CD4-positive, alpha-beta T cell treated with Interleukin-10 for 1 hour (primary cell): ENCODE measurements at regions not wholly inside any gene's neighbourhood (a gene's known extent, or its start where the extent isn't known, plus 50 kb on each side); places are given as distances from the start of the nearest gene placed in this dataset.
"Not testable (repeated sequence)": the region's sequence is repeated elsewhere in the genome, so short reads cannot be mapped to it uniquely, and the experiment has no call there.

ENCODE experiments used
- DNase-seq: peaks from one replicate; pipeline ENCODE4 v3.0.0-alpha.2; 2020

DNA sequence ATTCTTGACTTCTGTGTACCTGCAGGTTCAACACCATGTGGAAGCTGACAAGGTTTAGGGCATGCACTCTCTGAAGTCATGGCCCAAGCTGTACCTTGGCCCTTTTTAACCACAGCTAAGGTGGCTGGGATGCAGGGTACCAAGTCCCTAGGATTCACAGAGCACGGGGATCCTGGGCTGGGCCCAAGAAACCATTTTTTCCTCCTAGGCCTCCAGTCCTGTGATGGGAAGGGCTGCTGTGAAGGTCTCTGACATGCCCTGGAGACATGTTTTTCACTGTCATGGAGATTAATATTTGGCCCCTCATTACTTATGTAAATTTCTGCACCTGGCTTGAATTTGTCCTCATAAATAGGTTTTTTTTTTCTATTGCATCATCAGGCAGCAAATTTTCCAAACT lies 937.5 kb upstream of the ROBO1 start:
- no peak for DNase-seq

DNA sequence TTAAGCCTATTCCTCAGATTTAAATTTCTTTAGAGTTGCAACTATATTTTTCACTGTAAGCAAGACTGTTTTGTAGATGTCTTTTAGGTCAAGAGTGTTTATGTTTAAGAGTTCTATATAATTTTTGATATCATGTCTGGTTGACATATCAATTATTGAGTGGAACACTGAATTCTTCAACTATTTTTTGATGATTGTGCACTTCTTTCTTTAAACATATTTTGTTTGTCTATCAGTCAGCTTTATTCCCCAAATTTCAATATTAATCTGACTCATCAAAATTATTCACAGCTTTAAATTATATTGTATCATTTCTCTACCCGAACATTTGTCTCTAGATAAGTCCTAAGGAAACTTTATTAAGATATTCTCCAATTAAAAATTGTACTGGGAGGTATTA lies 933.6 kb upstream of the ROBO1 start:
- DNase-seq = no peak

DNA sequence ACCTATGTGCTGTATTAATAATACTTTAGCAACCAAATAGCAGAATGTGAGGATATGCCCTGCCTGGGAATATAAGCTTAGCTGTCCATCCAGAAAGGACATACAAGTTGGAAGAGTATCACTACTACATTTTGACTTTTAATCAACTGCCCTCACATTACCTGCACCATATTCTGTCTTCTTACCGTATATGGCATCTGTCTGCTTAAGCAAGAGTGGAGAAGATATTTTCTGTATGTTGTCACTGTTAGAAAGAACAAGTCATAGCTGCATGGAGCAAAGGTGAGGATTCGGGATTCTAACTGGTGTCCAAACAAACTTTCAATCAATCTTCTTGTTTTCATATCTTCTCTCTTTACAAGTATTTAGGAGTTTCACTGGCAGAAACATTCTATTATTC lies 929.5 kb upstream of the ROBO1 start:
- no peak for DNase-seq

DNA sequence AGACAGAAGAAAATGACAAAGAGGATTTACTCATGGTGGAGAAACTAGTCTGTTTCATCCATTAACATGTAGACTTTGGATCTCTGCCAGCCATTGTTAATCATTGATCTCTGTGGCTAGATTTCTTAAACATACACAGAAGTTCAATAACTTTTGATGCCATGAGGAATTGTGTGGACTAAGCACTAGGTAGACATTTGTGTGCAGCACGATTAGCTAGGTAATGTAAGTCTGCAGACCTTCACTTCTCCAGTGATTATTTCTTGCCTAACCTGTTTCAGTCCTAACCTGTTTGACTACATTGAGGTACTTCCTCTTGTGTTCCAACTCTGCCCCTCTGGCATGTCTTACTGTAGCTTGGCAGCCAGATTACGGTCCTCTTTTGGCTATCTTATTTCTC lies 928.5 kb upstream of the ROBO1 start:
- no peak for DNase-seq

DNA sequence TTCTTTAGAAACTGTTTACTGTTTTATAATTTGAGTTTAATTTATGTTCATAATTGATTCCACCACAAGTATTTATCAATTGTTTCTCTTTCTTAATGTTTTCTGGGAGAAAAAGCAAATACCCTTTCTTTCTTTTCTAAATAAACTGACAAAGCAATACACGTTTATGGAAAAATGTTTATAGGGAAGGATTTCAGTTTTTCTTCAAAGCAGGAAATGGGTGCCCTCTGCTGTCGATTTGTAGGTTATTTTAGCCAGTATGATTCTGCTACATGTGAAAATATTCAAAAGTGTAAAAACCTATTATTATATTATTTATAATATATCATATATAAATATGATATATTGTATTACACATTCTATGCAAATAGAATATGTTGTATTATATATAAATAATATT lies 921.0 kb upstream of the ROBO1 start:
- DNase-seq = no peak

DNA sequence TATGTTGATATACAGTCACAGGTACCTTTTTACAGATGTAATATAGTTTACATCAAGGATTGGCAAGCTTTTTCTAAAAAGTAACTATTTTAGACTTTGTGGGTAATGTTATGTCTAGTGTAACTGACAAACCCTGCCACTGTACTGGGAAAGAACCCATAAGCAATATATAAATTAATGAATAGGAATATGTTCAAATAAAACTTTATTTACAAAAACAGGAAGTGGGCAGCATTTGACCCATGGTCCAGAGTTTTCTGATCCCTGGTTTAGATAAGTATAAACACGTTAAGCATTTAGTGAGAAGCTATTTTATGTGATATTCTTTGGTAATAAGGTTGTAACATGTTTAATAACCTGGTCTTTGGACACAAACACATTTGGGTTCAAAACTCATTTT lies 915.2 kb upstream of the ROBO1 start:
- DNase-seq = no peak

DNA sequence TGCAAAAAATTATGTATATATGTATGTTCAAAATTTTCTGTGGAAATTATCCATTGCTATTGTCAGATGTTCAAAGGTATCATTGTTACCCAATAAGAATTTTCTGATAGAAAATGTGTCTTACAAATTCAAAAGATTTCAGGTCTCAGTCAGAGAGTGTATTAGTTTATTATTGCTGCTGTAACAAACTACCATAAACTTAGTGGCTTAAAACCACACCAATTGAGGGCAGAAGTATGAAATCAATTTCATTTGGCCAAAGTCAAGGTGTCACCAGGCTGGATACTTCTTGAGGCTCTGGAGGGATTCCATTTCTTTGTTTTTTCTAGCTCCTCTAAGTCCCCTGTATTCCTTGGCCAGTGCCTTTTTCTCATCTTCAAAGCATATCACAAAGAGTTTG lies 914.4 kb upstream of the ROBO1 start:
- no peak for DNase-seq

DNA sequence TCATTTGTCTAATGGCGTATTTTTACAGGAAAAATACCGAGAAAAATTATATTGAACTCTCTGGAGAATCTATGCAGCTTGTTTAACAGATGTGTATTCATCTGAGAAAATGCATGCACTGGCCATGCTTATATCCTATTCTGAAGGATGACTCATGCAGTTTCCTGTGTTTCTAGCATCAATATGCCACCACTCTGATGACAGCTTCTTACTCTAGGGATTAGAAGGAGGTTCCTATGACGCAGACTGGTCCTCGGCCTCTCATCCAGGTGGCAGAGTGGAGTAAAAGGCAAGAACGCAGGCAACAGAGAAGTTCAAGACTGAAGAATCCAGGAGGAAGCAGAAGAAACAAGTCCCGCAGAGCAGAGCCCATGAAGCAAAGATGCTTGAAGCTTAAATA lies 910.0 kb upstream of the ROBO1 start:
- no peak for DNase-seq

DNA sequence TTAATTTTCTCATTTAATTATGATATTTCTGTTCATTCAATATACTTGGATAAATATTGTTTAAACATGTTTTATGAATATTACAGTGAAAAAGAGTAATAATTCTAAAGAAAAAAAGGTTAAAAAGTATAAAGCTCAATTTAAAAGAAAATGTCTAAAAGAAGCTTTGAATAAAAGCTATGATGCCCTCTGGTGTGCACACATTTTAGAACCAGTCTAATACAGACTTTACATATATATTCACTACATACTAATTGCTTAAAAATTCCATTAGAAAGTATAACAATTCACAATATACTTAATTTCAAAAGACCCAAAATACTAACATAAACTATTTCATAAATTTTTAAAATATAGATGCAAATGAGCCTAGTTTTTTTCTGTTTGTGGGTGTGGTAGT lies 909.1 kb upstream of the ROBO1 start:
- DNase-seq = no peak

DNA sequence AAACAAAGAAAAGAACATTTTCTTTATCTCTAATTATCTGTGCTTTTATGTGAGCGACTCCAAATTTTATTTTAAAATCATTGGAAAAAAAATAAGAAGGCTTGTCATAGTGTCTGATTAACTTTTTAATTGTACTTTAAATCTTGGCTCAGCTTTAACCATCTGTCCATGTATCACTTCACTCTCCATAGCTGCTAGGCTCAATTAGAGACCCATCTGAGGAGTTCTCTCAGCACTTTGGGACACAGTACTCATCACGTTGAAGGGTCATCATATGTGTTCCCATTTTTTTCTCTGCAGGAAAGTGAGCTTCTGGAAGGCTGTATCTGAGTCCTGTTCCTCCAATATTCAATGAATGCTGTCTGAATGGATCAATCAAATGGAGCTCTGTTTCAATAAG lies 908.5 kb upstream of the ROBO1 start:
- no peak for DNase-seq

DNA sequence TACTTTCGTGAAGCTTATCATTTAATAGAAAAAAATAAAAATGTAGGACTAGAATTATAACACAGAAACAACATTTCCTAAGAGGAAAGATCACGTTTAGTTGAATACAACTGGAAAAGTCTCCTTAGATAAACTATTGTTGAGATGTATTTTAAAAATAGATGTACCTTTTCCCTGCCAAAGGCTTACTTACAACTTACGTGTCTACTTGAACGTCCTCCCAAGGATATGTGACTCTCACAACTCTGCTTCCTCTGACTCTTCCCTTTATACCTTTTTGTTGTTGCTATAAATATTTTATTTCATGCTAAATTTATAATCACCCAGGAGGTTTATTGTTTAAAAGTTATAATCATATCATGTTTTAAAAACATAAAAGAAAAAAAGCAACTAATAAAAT lies 908.0 kb upstream of the ROBO1 start:
- DNase-seq = no peak

DNA sequence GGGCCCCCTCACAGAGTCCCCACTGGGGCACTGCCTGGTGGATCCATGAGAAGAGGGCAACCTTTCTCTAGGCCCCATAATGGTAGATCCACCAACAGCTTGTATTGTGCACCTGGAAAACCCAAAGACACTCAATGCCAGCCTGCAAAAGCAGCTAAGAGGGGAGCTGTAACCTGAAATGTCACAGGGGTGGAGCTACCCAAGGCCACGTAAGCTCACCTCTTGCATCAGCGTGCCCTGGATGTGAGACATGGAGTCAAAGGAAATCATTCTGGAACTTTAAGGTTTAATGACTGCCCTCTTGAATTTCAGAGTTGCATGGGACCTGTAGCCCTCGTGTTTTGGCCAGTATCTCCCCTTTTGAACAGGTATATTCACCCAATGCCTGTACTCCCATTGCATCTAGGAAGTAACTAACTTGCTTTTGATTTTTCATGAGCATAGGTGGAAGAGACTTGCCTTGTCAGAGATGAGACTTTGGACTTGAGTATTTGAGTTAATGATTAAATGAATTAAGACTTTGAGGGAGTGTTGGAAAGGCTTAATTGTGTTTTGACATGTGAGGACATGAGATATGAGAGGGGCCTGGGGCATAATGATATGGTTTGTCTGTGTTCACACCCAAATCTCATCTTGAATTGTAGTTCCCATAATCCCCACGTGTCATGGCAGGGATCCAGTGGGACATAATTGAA lies 900.9 kb upstream of the ROBO1 start:
- DNase-seq = no peak

DNA sequence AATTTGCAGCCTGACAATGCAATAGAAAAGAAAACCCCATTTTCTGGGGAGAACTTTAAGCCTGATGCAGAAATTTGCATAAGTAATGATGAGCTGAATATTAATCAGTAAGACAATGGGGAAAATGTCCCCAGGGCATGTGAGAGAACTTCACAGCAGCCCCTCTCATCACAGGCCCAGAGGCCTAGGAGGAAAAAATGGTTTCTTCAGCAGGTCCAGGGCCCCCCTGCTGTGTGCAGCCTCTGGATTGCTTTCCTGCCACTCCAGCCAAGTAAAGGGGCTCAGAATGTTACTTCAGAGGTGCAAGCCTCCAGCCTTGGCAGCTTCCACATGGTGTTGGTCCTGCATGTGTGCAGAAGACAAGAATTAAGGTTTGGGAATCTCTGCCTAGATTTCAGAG lies 900.3 kb upstream of the ROBO1 start:
- no peak for DNase-seq

DNA sequence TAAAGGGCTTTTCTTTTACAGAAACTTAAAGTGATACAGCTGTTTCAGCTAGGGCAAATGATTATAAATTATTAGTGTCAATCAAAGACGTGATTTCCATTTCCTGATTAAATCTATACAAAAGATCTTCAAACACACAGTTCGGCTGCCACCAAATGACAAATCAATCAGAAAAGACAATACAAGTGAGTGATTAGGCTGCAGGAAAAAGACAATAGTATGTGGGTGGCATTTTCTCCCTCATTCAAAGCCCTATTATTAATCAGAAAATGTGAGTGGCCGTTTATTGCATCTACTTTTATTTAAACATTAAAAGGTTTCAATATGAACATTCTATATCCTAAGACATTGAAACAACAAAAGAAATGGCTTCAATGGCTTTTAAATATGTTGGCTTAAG lies 895.6 kb upstream of the ROBO1 start:
- no peak for DNase-seq

DNA sequence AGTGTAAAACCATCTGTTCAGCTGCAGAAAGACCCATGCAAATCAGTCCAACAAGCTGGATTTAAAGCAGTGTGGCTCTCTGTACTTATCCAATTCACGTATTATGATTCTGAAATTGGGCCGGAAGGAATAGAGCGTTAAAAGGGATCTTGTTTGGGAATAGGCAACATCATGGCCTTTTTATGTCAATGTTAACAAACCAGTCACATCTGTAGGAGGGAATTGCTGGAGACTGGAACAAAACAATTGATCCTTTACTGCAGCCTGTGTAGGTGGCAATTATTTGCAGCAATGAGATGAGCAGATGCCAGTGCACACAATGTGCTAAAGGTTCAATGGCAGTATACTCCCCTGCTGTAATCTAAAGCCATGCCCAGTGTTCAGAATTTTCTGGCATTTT lies 887.4 kb upstream of the ROBO1 start:
- DNase-seq = no peak

DNA sequence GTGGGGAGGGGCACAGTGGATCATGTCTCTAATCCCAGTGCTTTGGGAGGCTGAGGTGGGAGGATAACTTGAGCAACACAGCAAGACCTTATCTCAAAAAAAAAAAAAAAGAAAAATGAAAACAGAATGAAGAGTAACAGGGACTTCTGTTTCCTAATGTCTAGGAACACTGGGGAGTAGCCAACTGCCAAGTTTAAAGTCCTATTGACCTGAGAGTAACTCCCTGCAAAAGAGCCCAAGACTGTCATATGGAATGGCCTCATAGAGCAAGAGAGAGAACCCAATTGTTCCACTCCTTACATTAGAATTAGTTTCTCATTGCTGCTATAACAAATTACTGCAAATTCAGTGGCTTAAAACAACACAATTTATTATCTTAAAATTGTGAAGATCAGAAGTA lies 881.4 kb upstream of the ROBO1 start:
- no peak for DNase-seq

DNA sequence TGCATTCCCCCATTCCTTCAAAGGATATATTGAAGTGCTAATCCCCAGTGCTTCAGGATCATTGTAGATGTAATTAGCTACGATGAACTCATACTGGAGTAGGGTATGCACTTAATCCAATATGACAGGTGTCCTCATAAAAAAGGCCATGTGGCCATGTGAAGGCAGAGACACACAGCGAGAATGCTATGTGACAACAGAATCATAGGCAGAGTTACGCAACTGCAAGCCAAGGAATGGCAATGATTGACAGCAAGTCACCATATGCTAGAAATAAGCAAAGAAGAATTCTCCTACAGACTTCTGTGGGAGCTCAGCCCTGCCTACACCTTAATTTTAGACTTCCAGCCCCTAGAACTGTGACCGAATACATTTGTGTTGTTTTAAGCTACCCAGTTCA lies 875.6 kb upstream of the ROBO1 start:
- no peak for DNase-seq

DNA sequence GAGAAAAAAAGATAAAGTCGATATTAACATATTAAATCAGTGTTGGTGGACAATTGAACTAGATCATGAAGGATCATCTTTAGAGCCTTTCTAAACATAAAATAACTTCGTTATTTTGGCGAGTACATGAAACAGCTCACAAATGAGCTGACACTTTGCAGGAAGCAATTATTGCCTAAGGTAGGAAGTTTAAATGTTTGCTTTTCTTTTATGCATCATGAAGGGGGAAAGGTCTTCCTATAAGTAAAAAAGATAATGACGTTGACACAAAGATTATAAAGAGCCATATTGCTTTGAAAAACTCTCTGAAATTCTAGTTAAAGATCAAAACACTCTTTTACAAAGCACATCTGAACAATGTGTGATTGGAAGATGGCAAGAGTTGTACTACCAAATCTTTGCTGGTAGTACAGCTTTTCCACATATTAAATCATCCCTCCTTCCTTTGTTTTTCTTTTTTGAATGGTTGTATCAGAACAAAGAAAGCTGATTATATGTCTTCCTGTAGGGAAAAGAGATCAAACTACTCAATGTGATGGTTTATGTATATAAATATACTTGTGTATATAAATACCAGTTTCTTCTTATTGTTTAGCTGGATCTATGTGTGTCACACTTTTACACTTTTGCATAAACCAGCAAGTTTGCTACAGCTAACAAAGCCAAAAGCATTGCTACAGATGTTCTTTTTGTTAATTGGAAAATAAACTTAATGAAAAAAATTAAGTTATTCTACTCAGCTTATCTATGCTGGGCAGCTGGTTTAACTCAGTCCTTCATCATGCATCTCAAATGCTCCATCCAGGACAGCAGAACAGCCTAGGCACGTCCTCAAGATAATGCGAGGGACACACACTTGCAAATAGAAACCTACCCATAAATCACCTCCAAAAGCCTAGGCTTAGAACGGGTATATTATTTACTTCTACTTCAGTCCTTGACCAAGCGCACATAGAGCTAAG lies 850.8 kb upstream of the ROBO1 start:
- DNase-seq = no peak

DNA sequence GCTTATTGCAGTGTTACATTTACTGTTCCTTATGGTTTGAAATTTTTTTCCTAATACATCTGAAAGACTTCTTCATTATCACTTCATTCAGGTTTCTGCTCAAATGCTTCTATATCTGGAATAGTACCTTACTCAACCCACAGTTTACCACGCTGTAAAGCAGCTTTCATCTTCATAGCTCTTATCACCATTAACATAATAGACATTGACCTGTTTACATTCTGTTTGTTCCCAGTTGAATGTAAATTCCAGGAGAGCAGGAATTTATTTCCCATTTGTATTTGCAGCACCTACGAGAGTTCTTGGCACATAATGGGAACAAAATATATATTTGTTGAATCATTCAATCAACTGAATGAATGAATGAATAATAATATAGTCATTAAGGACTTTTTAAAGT lies 844.6 kb upstream of the ROBO1 start:
- no peak for DNase-seq

DNA sequence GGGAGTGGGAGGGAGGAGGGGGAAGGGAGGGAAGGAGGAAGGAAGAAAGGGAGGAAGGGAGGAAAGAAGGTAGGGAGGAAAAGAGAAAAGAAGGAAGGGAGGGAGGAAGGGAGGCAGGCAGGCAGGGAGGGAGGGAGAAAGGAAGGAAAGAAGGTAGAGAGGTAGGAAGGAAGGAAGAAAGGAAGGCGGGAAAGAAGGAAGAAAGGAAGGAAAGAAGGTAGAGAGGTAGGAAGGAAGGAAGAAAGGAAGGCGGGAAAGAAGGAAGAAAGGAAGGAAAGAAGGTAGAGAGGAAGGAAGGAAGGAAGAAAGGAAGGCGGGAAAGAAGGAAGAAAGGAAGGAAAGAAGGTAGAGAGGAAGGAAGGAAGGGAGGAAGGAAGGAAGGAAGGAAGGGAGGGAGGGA lies 840.3 kb upstream of the ROBO1 start:
- not testable (repeated sequence) for DNase-seq

DNA sequence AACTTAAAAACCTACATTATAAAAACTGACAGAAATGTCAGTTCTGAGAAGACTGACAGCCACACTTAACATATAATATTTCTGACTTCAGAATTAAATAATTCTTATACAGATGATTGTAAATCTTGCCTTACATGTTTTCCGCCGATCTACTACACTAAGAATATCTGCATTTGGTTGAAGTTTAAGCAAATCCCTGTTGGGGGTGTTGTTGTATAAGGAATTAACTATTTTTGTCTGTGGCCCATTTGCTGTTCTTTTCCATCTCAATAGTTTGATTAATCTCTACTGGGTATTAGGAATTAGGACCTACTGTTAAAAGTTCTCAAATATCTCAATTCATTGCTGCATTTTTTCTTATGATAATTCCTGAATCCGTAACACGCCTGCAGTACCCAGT lies 838.3 kb upstream of the ROBO1 start:
- DNase-seq = no peak

DNA sequence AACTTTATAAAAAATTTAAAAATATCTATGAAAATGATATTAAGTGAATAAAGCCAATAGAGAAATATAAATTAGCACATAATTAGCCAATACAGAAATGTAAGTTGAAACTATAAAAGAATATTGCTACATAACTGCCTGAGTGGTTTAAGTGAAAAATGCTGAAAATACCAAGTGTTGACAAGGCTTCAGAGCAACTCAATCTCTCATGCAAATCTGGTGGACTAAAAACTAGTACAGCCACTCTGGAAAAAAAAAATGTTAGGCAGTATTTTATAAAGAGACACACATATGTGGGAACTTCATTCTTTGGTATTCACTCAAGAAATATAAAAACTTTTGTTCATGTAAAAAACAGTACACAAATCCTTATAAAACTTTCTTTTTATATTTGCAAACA lies 833.7 kb upstream of the ROBO1 start:
- no peak for DNase-seq

DNA sequence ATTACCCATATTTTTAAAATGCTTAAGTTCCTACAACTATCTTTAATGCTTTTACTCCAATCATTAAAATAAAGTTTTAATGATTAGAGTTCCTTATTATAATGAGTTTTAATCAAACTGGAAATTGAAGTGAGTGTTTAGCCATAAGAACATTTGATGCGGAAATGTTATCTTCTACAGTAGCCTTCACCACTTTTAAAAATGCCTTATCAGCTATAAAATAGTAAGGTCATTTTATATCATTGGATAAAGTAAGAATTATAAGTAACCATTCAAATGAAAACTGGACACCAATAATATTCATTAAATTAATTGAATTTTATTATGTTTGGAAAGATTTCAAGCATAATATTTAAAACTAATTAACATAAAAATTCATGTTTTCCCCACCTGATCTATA lies 825.0 kb upstream of the ROBO1 start:
- no peak for DNase-seq

DNA sequence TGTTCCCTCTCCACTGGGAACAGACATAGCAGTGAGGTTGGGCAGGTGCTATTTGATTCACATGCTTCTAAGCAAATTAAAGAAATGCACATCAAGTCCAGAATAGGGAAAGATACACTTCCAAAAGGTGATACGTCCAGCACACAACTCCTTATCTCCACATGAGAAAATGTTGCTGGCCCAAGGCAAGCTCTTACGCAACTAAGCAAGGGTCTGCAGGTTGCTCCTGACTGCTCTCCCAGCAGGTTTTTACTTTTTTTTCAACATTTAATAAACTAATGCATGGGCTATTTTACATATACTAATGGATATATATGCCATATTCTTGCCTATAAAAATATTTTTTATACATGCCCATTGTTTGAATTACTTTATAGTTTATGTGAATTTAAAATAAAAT lies 818.5 kb upstream of the ROBO1 start:
- DNase-seq = no peak

DNA sequence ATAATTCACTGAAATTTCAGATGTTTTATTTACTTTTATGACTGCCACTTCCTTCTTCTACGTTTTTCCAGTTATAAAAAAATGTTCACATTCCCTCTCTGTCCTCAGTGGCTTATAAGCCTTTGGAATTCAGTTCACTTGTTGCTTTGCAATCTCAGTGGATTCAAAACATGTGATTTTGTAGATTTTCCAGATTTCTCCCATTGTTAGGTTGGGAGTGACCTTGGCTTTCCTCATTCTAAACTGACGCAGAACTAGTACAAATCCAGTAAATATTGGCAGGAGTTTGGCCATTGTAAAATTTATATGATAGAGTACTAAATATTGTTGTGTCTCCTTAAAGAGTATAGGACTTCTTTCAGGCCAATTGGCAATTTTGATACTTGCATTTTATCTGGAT lies 812.3 kb upstream of the ROBO1 start:
- no peak for DNase-seq
